Activated CD4-positive, alpha-beta T cell treated with anti-CD3 and anti-CD28 coated beads, Interleukin-2, amount 50 U/mL, for 24 hours (primary cell): ENCODE measurements at regions not wholly inside any gene's neighbourhood (a gene's known extent, or its start where the extent isn't known, plus 50 kb on each side); places are given as distances from the start of the nearest gene placed in this dataset.

ENCODE experiments used
- DNase-seq, 2 donors: peaks; one replicate each; pipeline ENCODE4 v3.0.0-alpha.2; 2020; ENCODE audit warnings: low read depth in 1 of 2, low spot score in 1 of 2

DNA sequence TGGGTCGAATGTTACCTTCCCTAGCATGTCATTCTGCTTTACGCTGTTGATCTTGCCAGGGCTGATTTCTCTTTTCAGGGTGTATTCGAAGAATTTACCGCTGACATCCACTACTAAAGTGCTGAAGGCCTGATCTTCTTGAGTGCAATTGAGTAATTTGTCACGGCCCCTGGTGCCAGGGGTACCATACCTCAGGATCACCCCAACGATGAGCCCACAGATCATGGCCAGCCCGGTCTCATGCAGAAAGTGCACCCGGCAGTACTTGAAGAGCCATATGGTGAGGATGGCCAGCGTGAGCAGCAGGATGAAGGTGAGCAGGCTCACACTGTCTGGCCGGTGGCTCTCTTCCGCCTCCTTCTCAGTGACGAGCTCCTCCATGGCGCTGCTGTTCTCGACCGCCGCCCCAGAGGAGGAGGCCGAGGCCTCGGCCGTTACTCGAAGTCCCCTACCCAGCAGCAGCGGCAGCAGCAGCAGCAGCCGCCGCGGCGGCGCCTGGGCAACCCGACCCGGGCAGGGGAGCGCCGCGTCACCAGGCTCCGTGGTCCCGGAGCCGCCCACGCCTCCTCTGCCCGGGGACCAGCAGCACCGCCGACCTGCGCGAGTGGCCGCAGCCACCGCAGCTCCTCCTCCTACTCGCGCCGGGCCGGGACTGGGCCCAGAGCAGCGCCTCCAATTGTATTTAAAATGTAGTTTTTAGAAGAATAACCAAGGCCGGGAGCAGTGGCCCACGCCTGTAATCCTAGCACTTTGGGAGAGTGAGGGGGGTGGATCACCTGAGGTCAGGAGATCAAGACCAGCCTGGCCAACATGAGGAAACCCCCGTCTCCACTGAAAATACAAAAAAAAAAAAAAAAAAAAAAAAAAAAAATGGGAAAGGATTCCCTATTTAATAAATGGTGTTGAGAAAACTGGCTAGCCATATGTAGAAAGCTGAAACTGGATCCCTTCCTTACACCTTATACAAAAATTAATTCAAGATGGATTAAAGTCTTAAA lies 58.5 kb upstream of the TMPO start:
- no peak for DNase-seq

GRCh38 chr12:98464190-98464589 lies 51.2 kb upstream of the TMPO start:
- DNase-seq: no peak

DNA sequence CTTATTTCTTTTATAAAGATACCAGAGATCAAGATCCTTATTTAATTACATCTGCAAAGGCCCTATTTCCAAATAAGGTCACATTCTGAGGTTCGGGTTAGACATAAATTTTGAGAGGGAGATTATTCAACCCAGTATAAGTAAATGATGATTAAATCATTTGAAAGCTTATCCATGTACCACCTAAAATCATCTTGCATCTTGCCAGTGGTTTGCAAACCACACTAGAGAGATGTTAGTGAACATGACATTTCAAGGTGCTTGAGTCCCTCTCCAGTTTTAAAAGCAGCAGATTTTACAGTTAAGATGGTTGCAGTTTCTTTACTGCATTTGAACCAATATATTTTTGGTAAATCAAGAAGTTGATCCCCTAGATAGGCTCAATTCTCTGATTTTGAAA lies 49.9 kb upstream of the TMPO start:
- no peak for DNase-seq
